Tibial nerve (tissue), 4 donors: ENCODE measurements at regions not wholly inside any gene's neighbourhood (a gene's known extent, or its start where the extent isn't known, plus 50 kb on each side); places are given as distances from the start of the nearest gene placed in this dataset.

Experiments used
- DNase-seq, 2 donors: peaks; one replicate each; pipeline ENCODE4 v3.0.0-alpha.2; 2019; ENCODE audit warnings: low spot score in 2 of 2
- H3K27ac ChIP-seq, 4 donors: fragments of 200-600 bp; sonication (generic) in 3 of 4; one replicate each; pipeline ENCODE4 v1.5.1; 2017 to 2019; ENCODE audit warnings: mild to moderate bottlenecking in 1 of 4
- H3K27me3 ChIP-seq, 2 donors: fragments of 200-600 bp; sonication (generic) in 1 of 2; one replicate each; pipeline versions ENCODE4 v1.5.1 to v1.6.0; 2017 to 2019
- H3K36me3 ChIP-seq, 3 donors: fragments of 200-600 bp; sonication (generic); one replicate each; pipeline ENCODE4 v1.5.1; 2018 to 2019
- H3K4me1 ChIP-seq, 4 donors: fragments of 200-600 bp; sonication (generic) in 3 of 4; one replicate each; pipeline ENCODE4 v1.5.1; 2017 to 2019
- H3K4me3 ChIP-seq, 4 donors: fragments of 200-600 bp; sonication (generic) in 3 of 4; one replicate each; pipeline ENCODE4 v1.5.1; 2017 to 2019; ENCODE audit warnings: mild to moderate bottlenecking in 1 of 4, moderate library complexity in 1 of 4
- H3K9me3 ChIP-seq, 4 donors: fragments of 200-600 bp; sonication (generic) in 3 of 4; one replicate each; pipeline ENCODE4 v1.5.1; 2017 to 2019
- EP300 ChIP-seq, 2 donors: sonication (generic); formaldehyde crosslinking; IDR thresholded peaks; one replicate each; pipeline ENCODE4 v1.6.1; 2017; ENCODE audit warnings: antibody characterized with exemption in 2 of 2, mild to moderate bottlenecking in 1 of 2
- POLR2A ChIP-seq, 2 donors: fragments of 450-650 bp; IDR thresholded peaks; one replicate each; pipeline ENCODE4 v1.6.1; 2017; ENCODE audit warnings: antibody characterized with exemption in 2 of 2, mild to moderate bottlenecking in 2 of 2, moderate library complexity in 2 of 2
- WGBS, 2 donors: methylation state at CpG; one replicate each; pipeline ENCODE4 v1.1.5; 2018; 5-methylcytosine and 5-hydroxymethylcytosine counted together
- TF ChIP-seq, protein P1 (sequence below), 5 experiments: fragments of 200-600 bp in 3 of 5; fragments of 450-650 bp in 2 of 5; sonication (generic) in 3 of 5; IDR thresholded peaks; one replicate each; pipeline ENCODE4 v1.5.1; 2016 to 2019; ENCODE audit warnings: antibody characterized with exemption in 5 of 5, mild to moderate bottlenecking in 3 of 5, moderate library complexity in 2 of 5

DNA sequence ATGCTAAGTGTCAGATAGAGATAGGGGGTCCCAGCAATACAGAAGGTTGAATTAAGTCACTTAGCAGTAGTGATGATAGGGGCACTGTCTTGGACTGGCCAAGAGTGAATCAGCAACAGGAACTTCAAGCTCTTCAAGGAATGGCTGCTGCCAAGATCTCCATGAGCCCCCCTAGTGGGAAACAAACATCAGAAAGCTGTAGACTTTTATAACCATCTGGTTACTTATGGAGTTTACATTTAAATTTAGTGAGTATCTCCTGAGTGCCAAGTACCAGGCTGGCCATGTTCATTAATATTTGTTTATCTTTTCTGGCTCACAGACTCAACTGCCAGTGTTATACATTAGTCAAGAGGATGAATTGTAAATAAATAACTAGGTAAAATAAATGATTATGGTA is 327.3 kb downstream of the TTLL7 start:
- peaks cover 0 to 2% (median 0%) of the 10 kb centered on the region in 4 donors for H3K9me3 ChIP-seq
- no peaks in the 10 kb centered on the region for H3K4me1 ChIP-seq
- no peaks in the 10 kb centered on the region for H3K27me3 ChIP-seq
- H3K4me3 ChIP-seq: no peak overlapping the region
- H3K27ac ChIP-seq: no peak overlapping the region
- H3K36me3 ChIP-seq: no peaks in the 10 kb centered on the region
- no peak for DNase-seq
- TF ChIP-seq EP300 (IDR thresholded peaks at IDR 0.05) (no peak), POLR2A (IDR thresholded peaks at IDR 0.05) (no peak)
- TF ChIP-seq, protein P1, sequence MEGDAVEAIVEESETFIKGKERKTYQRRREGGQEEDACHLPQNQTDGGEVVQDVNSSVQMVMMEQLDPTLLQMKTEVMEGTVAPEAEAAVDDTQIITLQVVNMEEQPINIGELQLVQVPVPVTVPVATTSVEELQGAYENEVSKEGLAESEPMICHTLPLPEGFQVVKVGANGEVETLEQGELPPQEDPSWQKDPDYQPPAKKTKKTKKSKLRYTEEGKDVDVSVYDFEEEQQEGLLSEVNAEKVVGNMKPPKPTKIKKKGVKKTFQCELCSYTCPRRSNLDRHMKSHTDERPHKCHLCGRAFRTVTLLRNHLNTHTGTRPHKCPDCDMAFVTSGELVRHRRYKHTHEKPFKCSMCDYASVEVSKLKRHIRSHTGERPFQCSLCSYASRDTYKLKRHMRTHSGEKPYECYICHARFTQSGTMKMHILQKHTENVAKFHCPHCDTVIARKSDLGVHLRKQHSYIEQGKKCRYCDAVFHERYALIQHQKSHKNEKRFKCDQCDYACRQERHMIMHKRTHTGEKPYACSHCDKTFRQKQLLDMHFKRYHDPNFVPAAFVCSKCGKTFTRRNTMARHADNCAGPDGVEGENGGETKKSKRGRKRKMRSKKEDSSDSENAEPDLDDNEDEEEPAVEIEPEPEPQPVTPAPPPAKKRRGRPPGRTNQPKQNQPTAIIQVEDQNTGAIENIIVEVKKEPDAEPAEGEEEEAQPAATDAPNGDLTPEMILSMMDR (IDR thresholded peaks at IDR 0.05): no peak

DNA sequence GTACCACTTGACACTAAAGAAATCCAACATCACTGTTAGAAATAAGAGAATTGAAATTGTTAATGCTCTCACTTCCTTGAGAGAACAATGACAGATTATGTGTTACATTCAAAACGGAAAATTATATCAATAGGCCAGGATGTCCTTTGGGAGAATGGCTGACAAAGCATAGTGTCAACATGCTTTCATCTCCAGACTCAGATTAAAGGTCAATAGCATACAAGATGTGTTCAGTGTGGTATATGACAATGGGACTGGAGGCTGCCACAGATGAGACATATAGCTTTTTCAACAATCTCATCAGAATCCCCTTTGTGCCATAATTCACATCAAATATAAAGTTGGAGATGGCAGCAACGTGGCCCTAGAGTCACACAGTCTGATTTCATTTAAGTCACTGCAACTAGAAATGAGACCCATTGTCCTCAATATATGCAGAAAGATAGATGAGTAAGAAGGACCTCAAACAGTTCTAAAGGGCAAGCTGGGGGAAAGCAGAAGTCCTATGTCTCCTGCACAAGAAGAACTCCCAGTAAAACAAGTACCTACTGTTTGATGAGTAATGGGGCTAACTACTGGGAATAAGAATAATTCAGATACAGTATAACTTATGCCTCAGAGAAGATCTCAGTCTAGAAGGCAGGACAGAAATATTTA is 327.9 kb downstream of the TTLL7 start:
- 46 to 60% methylated on average over 2 of the region's 2 CpGs for WGBS, 2 donors
- Histone ChIP-seq H3K36me3 (no peaks in the 10 kb centered on the region), H3K4me1 (no peaks in the 10 kb centered on the region), H3K9me3 (peaks cover 0 to 2% (median 0%) of the 10 kb centered on the region in 4 donors), H3K27ac (no peak overlapping the region), H3K4me3 (no peak overlapping the region), H3K27me3 (no peaks in the 10 kb centered on the region)
- TF ChIP-seq, protein P1 (IDR thresholded peaks at IDR 0.05): no peak
- TF ChIP-seq EP300 (IDR thresholded peaks at IDR 0.05) (no peak), POLR2A (IDR thresholded peaks at IDR 0.05) (no peak)
- DNase-seq: no peak

- no peak overlapping the region for H3K4me3 ChIP-seq
- peaks cover 0 to 18% (median 0%) of the 10 kb centered on the region in 4 donors for H3K4me1 ChIP-seq
- no peaks in the 10 kb centered on the region for H3K9me3 ChIP-seq
- H3K27ac ChIP-seq: peak overlapping the region in 2 of 4 donors; percentile 14 to 52
- WGBS, 2 donors: 53 to 65% methylated on average over 5 of the region's 5 CpGs
- DNase-seq: no peak
- no peaks in the 10 kb centered on the region for H3K27me3 ChIP-seq
- H3K36me3 ChIP-seq: no peaks in the 10 kb centered on the region
- TF ChIP-seq, protein P1 (IDR thresholded peaks at IDR 0.05): no peak
- TF ChIP-seq EP300 (IDR thresholded peaks at IDR 0.05) (no peak), POLR2A (IDR thresholded peaks at IDR 0.05) (no peak)
Observed at GRCh38 chr1:83641796-83642443, 357.0 kb downstream of the TTLL7 start.

DNA sequence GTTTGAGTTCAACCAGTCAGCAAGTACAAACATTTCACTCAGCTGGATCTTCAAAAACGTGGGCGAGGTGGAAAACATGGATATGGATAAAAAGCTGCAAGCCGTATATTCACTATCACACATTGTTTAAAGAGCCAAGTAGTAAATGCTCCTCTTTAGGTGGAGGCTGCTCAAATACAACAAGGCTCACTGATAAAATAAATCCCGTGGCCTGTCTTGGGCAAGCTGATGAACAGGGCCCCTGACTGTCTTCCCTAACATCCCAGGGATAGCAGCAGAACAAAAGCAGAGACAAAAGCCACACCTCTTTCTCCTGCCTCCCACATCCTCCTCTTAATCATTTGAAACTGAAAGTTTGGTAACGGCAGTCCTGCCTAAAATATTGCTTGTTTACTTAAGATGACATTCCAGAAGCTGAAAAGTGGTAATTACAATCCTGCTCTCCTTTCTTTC is 357.7 kb downstream of the TTLL7 start:
- no peaks in the 10 kb centered on the region for H3K36me3 ChIP-seq
- H3K27ac ChIP-seq: peak overlapping the region in 2 of 4 donors; percentile 14 to 52
- peak overlapping the region in 1 of 4 donors; percentile 11 for H3K4me3 ChIP-seq
- no peak for TF ChIP-seq EP300 (IDR thresholded peaks at IDR 0.05)
- no peak for TF ChIP-seq POLR2A (IDR thresholded peaks at IDR 0.05)
- TF ChIP-seq, protein P1 (IDR thresholded peaks at IDR 0.05): no peak
- no peaks in the 10 kb centered on the region for H3K27me3 ChIP-seq
- peak in 1 of 2 donors; percentile 11 for DNase-seq
- no peaks in the 10 kb centered on the region for H3K9me3 ChIP-seq
- H3K4me1 ChIP-seq: peaks cover 0 to 18% (median 0%) of the 10 kb centered on the region in 4 donors
- 19 to 27% methylated on average over 5 of the region's 5 CpGs for WGBS, 2 donors

DNA sequence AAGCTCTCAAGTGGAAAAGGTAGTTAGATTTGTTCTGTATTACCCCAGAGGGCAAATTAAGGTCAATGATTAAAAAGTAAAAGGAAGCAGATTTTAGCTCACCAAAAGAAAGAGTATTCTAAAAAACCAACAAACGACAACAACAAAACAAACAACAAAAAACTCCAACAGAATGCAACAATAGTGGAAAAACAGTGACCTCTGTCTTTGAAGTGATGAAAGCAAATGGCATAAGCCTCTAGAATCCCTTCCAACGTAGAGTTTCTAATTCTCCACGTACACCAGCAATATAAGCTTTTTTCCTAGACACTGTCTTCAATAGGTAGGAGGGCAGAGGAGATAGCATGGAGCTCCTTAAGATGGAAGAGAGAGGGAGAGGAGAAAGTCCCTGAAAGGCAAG is 359.1 kb downstream of the TTLL7 start:
- WGBS, 2 donors: 76 to 81% methylated on average over 3 of the region's 3 CpGs
- Histone ChIP-seq H3K27ac (no peak overlapping the region), H3K4me3 (no peak overlapping the region), H3K27me3 (no peaks in the 10 kb centered on the region), H3K4me1 (peaks cover 0 to 18% (median 0%) of the 10 kb centered on the region in 4 donors), H3K36me3 (no peaks in the 10 kb centered on the region), H3K9me3 (no peaks in the 10 kb centered on the region)
- DNase-seq: no peak
- TF ChIP-seq, protein P1 (IDR thresholded peaks at IDR 0.05): no peak
- TF ChIP-seq EP300 (IDR thresholded peaks at IDR 0.05) (no peak), POLR2A (IDR thresholded peaks at IDR 0.05) (no peak)
